IMR-90 (cell line): ENCODE measurements at regions not wholly inside any gene's neighbourhood (a gene's known extent, or its start where the extent isn't known, plus 50 kb on each side); places are given as distances from the start of the nearest gene placed in this dataset.

Experiments
- ATAC-seq: fragments of 200-7000 bp; cut with Tn5 transposase; 2 replicates; pipeline ENCODE4 v1.9.1; 2020; ENCODE audit warnings: low read depth, mild to moderate bottlenecking, moderate library complexity
- BruUV-seq: library from RNA; stranded (reverse); fragments of 400-500 nt; replicated peaks from 2 replicates; lab custom pipeline; 2021; lab: Mats Ljungman, UMichigan
- CTCF ChIA-PET: fragments of 300-600 bp; formaldehyde crosslinking; extraction: SDS; loops from one replicate; lab custom pipeline; 2021; ENCODE audit warnings: antibody characterized with exemption; lab: Yijun Ruan, JAX
- POLR2A ChIA-PET: fragments of 300-600 bp; sonication (Branson Sonifier 250); formaldehyde crosslinking; loops from one replicate; lab custom pipeline; 2022; ENCODE audit warnings: antibody characterized with exemption; ENCODE audit not compliant: unreplicated experiment; lab: Charles Lee
- DNase-seq: peaks from one replicate; pipeline ENCODE4 v3.0.0; 2013
- H2AFZ ChIP-seq: replicated peaks from 2 replicates; pipeline ENCODE3; 2013; ENCODE audit warnings: low read length, mild to moderate bottlenecking; ENCODE audit not compliant: poor library complexity
- H2AK5ac ChIP-seq: 2 replicates; pipeline ENCODE4 v1.6.1; 2013; ENCODE audit warnings: low read depth, low read length, inconsistent platforms
- H2AK9ac ChIP-seq: replicated peaks from 2 replicates; pipeline ENCODE3; 2013; ENCODE audit warnings: mild to moderate bottlenecking, low read depth, low read length, moderate library complexity; ENCODE audit not compliant: poor library complexity
- H2BK120ac ChIP-seq: 2 replicates; pipeline ENCODE4 v1.6.1; 2013; ENCODE audit warnings: low read depth, low read length, inconsistent platforms
- H2BK15ac ChIP-seq: 3 replicates; pipeline ENCODE4 v1.6.1; 2013; ENCODE audit warnings: low read depth, low read length, inconsistent platforms
- H2BK20ac ChIP-seq: 2 replicates; pipeline ENCODE4 v1.6.1; 2013; ENCODE audit warnings: low read depth, mild to moderate bottlenecking, inconsistent platforms, low read length, moderate library complexity
- H2BK5ac ChIP-seq: 2 replicates; pipeline ENCODE4 v1.6.1; 2013; ENCODE audit warnings: mild to moderate bottlenecking, low read depth, low read length, inconsistent platforms; ENCODE audit not compliant: poor library complexity, severe bottlenecking
- H3K14ac ChIP-seq: replicated peaks from 2 replicates; pipeline ENCODE4 v1.6.1; 2013; ENCODE audit warnings: low read depth, low read length, inconsistent platforms
- H3K18ac ChIP-seq: 2 replicates; pipeline ENCODE4 v1.6.1; 2013; ENCODE audit warnings: low read depth, low read length, control low read depth
- H3K23ac ChIP-seq: 2 replicates; pipeline ENCODE4 v1.6.1; 2013; ENCODE audit warnings: low read depth, low read length, inconsistent platforms
- H3K27ac ChIP-seq: 2 replicates; pipeline ENCODE4 v1.5.1; 2013; ENCODE audit warnings: mild to moderate bottlenecking, control low read depth, low read length; ENCODE audit not compliant: insufficient read depth
- H3K27me3 ChIP-seq: 2 replicates; pipeline ENCODE4 v1.6.1; 2013; ENCODE audit warnings: low read length; ENCODE audit not compliant: control insufficient read depth, insufficient read depth
- H3K36me3 ChIP-seq: 2 replicates; pipeline ENCODE4 v1.6.1; 2013; ENCODE audit warnings: low read length, mixed read lengths; ENCODE audit not compliant: control insufficient read depth, insufficient read depth
- H3K4ac ChIP-seq: 2 replicates; pipeline ENCODE4 v1.6.1; 2013; ENCODE audit warnings: low read depth, low read length, inconsistent platforms
- H3K4me1 ChIP-seq: 2 replicates; pipeline ENCODE4 v1.6.1; 2013; ENCODE audit warnings: low read length, mixed read lengths; ENCODE audit not compliant: control insufficient read depth, insufficient read depth
- H3K4me2 ChIP-seq: 2 replicates; pipeline ENCODE4 v1.6.1; 2013; ENCODE audit warnings: low read depth, mild to moderate bottlenecking, control low read depth, low read length, moderate library complexity
- H3K4me3 ChIP-seq: 2 replicates; pipeline ENCODE4 v1.5.1; 2013; ENCODE audit warnings: low read depth, mild to moderate bottlenecking, control low read depth, low read length, moderate library complexity; ENCODE audit not compliant: insufficient read depth
- H3K56ac ChIP-seq: 2 replicates; pipeline ENCODE4 v1.6.1; 2013; ENCODE audit warnings: low read length, inconsistent platforms; ENCODE audit not compliant: insufficient read depth; ENCODE audit errors: extremely low read depth
- H3K79me1 ChIP-seq, 2 experiments: 2 replicates each; pipeline ENCODE4 v1.6.1; 2013; ENCODE audit warnings: low read length in 2 of 2, inconsistent platforms in 1 of 2, low read depth in 1 of 2
- H3K9ac ChIP-seq: 2 replicates; pipeline ENCODE4 v1.6.1; 2013; ENCODE audit warnings: low read depth, low read length, control low read depth
- H3K9me1 ChIP-seq: 2 replicates; pipeline ENCODE4 v1.6.1; 2013; ENCODE audit warnings: low read length, inconsistent platforms; ENCODE audit not compliant: insufficient read depth
- H3K9me3 ChIP-seq: 2 replicates; pipeline ENCODE4 v1.6.1; 2013; ENCODE audit warnings: low read length; ENCODE audit not compliant: control insufficient read depth, insufficient read depth
- H4K20me1 ChIP-seq: 2 replicates; pipeline ENCODE4 v1.6.1; 2013; ENCODE audit warnings: low read length, inconsistent platforms; ENCODE audit not compliant: insufficient read depth
- H4K5ac ChIP-seq: 2 replicates; pipeline ENCODE4 v1.6.1; 2013; ENCODE audit warnings: mild to moderate bottlenecking, low read depth, low read length, control low read depth
- H4K8ac ChIP-seq, 2 experiments: 2 replicates each; pipeline ENCODE4 v1.6.1; 2013; ENCODE audit warnings: low read depth in 2 of 2, low read length in 2 of 2, control low read depth in 1 of 2, inconsistent platforms in 1 of 2
- H4K91ac ChIP-seq: 2 replicates; pipeline ENCODE4 v1.6.1; 2013; ENCODE audit warnings: low read depth, low read length, inconsistent platforms; ENCODE audit not compliant: insufficient read depth
- BHLHE40 ChIP-seq: fragments of 150-350 bp; IDR thresholded peaks from 2 replicates; pipeline ENCODE4 v1.6.1; 2016; ENCODE audit warnings: mild to moderate bottlenecking, low read depth, low read length
- CEBPB ChIP-seq: IDR thresholded peaks from 2 replicates; pipeline ENCODE4 v1.6.1; 2012; ENCODE audit warnings: low read depth, low read length, improper control_type of control experiment
- CHD1 ChIP-seq: IDR thresholded peaks from 2 replicates; pipeline ENCODE4 v1.6.1; 2012; ENCODE audit warnings: low read depth, low read length, improper control_type of control experiment
- CTCF ChIP-seq: conservative IDR thresholded peaks from 2 replicates; pipeline ENCODE4 v1.5.1; 2012; ENCODE audit warnings: mild to moderate bottlenecking, low read depth, low read length, improper control_type of control experiment
- FOS ChIP-seq: fragments of 150-350 bp; IDR thresholded peaks from 2 replicates; pipeline ENCODE4 v1.6.1; 2016; ENCODE audit warnings: low read depth, low read length
- MAFK ChIP-seq: IDR thresholded peaks from 2 replicates; pipeline ENCODE4 v1.6.1; 2012; ENCODE audit warnings: low read depth, low read length, improper control_type of control experiment
- MXI1 ChIP-seq: IDR thresholded peaks from 2 replicates; pipeline ENCODE4 v1.6.1; 2012; ENCODE audit warnings: low read depth, mild to moderate bottlenecking, low read length, moderate library complexity, borderline replicate concordance
- NFE2L2 ChIP-seq: fragments of 150-350 bp; IDR thresholded peaks from 2 replicates; pipeline ENCODE4 v1.6.1; 2016; ENCODE audit warnings: low read depth, mild to moderate bottlenecking, low read length
- POLR2A ChIP-seq: IDR thresholded peaks from 2 replicates; pipeline ENCODE4 v1.6.1; 2012; ENCODE audit warnings: mild to moderate bottlenecking, low read depth, low read length
- RAD21 ChIP-seq: IDR thresholded peaks from 2 replicates; pipeline ENCODE4 v1.6.1; 2012; ENCODE audit warnings: low read length, improper control_type of control experiment
- RCOR1 ChIP-seq: IDR thresholded peaks from 2 replicates; pipeline ENCODE4 v1.6.1; 2012; ENCODE audit warnings: mild to moderate bottlenecking, low read length, improper control_type of control experiment; ENCODE audit not compliant: insufficient replicate concordance
- SMC3 ChIP-seq: fragments of 150-350 bp; IDR thresholded peaks from 2 replicates; pipeline ENCODE4 v1.6.1; 2016; ENCODE audit warnings: low read depth, mild to moderate bottlenecking, antibody characterized with exemption, low read length, moderate library complexity
- USF2 ChIP-seq: fragments of 150-350 bp; IDR thresholded peaks from 2 replicates; pipeline ENCODE4 v1.6.1; 2017; ENCODE audit warnings: mild to moderate bottlenecking, antibody characterized with exemption, low read length, low read depth
- WGBS, 2 experiments: methylation state at CpG; one replicate each; pipeline versions ENCODE4 v1.1.5 to v1.1.7; 2013; ENCODE audit warnings: missing lambda C conversion rate in 2 of 2; ENCODE audit not compliant: insufficient read length in 1 of 2; ENCODE audit errors: extremely low coverage in 2 of 2; 5-methylcytosine and 5-hydroxymethylcytosine counted together
- dilution Hi-C: fragments of 300-500 bp; cut with HindIII; formaldehyde crosslinking; loops from one replicate; pipeline ENCODE4 v1.14.3; 2018; ENCODE audit warnings: low sequenced_read_pairs; ENCODE audit not compliant: unreplicated experiment
- in situ Hi-C: fragments of 300-500 bp; cut with MboI; formaldehyde crosslinking; loops from 3 replicates; pipeline ENCODE4 v1.14.3; 2019; ENCODE audit warnings: low sequenced_read_pairs, inconsistent platforms, mixed read lengths
- intact Hi-C: fragments of 100-400 bp; cut with micrococcal nuclease; formaldehyde crosslinking; loops from 2 replicates; pipeline ENCODE4 v1.10.0; 2022

- H3K18ac ChIP-seq = no peak overlapping the region
- no peak overlapping the region for H4K91ac ChIP-seq
- H3K14ac ChIP-seq = no peak overlapping the region
- POLR2A ChIA-PET = no interaction called here
- no peak overlapping the region for H3K27ac ChIP-seq
- H3K79me1 ChIP-seq = no peaks in the 10 kb centered on the region
- H3K4me1 ChIP-seq = peaks cover 3% of the 10 kb centered on the region; the same call in 1 of the 2 replicates
- no peak overlapping the region for H2BK20ac ChIP-seq
- dilution Hi-C loops (no loop called here), in situ Hi-C loops (no loop called here), intact Hi-C loops (no loop called here)
- H2AFZ ChIP-seq = no peak overlapping the region
- CTCF ChIA-PET = no interaction called here
- no peaks in the 10 kb centered on the region for H3K9me3 ChIP-seq
- H3K9me1 ChIP-seq = no peaks in the 10 kb centered on the region
- no peak for DNase-seq
- H3K56ac ChIP-seq = no peak overlapping the region
- ATAC-seq = no peak
- no peak overlapping the region for H2BK120ac ChIP-seq
- TF ChIP-seq NFE2L2 (no peak), RCOR1 (no peak), RAD21 (no peak), USF2 (no peak), MXI1 (no peak), MAFK (no peak), CEBPB (no peak), POLR2A (no peak), SMC3 (no peak), FOS (no peak), CTCF (no peak), CHD1 (no peak), BHLHE40 (no peak)
- H4K20me1 ChIP-seq = no peaks in the 10 kb centered on the region
- no peak overlapping the region for H3K4ac ChIP-seq
- H3K4me2 ChIP-seq = no peak overlapping the region
- no peaks in the 10 kb centered on the region for H3K27me3 ChIP-seq
- H2BK5ac ChIP-seq = no peak overlapping the region
- H2BK15ac ChIP-seq = no peak overlapping the region
- H2AK9ac ChIP-seq = no peak overlapping the region
- no peak overlapping the region for H4K8ac ChIP-seq
- H3K4me3 ChIP-seq = no peak overlapping the region
- no TSS peak for BruUV-seq
- no peak overlapping the region for H3K9ac ChIP-seq
- H3K36me3 ChIP-seq = no peaks in the 10 kb centered on the region
- no peak overlapping the region for H4K5ac ChIP-seq
- no peak overlapping the region for H3K23ac ChIP-seq
- no peak overlapping the region for H2AK5ac ChIP-seq
- 69% methylated on average over 2 of the region's 4 CpGs; no CpG with 5 or more reads in 1 of the 2 experiments for WGBS, 2 experiments
These were observed 81.2 kb downstream of the ARL4C start for GRCh38 chr2:234415706-234416105.
